ENCODE measurements at regions not wholly inside any gene's neighbourhood (a gene's known extent, or its start where the extent isn't known, plus 50 kb on each side); places are given as distances from the start of the nearest gene placed in this dataset.
"Not testable (repeated sequence)": the region's sequence is repeated elsewhere in the genome, so short reads cannot be mapped to it uniquely, and the experiment has no call there.

- no peak overlapping the region for H3K4me3 Mint-ChIP-seq
- no peak overlapping the region for H3K27ac ChIP-seq (ENCODE audit: low read depth in 1 of 2, low read length in 2 of 2)
- H3K27me3 Mint-ChIP-seq, result no peaks in the 10 kb centered on the region
- H3K27me3 ChIP-seq (ENCODE audit: control insufficient read depth in 1 of 2, insufficient read depth in 2 of 2, low read length in 2 of 2), result no peaks in the 10 kb centered on the region
- H3K36me3 ChIP-seq (ENCODE audit: insufficient read depth, low read length), result no peaks in the 10 kb centered on the region
- no peaks in the 10 kb centered on the region for H3K36me3 Mint-ChIP-seq (ENCODE audit: low read depth)
- ChIA-PET CTCF (no interaction called here), POLR2A (no interaction called here)
- no peak for TF ChIP-seq CTCF (IDR thresholded peaks at IDR 0.05)
- H3K4me1 Mint-ChIP-seq (ENCODE audit: low read depth), result no peaks in the 10 kb centered on the region
- intact Hi-C loops (cut with DNase I, micrococcal nuclease), result no loop called here
- H3K9me3 ChIP-seq (ENCODE audit: control insufficient read depth in 1 of 2, insufficient read depth in 1 of 2, low read length in 2 of 2), result no peaks in the 10 kb centered on the region
- peaks cover 5% of the 10 kb centered on the region for H3K9me3 Mint-ChIP-seq
- H3K27ac Mint-ChIP-seq, result no peak overlapping the region
- H3K4me1 ChIP-seq (ENCODE audit: insufficient read depth, low read length), result no peaks in the 10 kb centered on the region
- DNase-seq (no peak), ATAC-seq (ENCODE audit: poor library complexity) (no peak)
- no peak overlapping the region for H3K4me3 ChIP-seq (ENCODE audit: low read length)
These were observed 568.0 kb downstream of the ZWINT start for GRCh38 chr10:55793024-55793423.

GRCh38 chr10:55790276-55790675 is 570.8 kb downstream of the ZWINT start:
- H3K4me1 ChIP-seq (ENCODE audit: insufficient read depth, low read length); H3K9me3 ChIP-seq (ENCODE audit: control insufficient read depth in 1 of 2, insufficient read depth in 1 of 2, low read length in 2 of 2); H3K9me3 Mint-ChIP-seq; H3K36me3 ChIP-seq (ENCODE audit: insufficient read depth, low read length); H3K4me3 ChIP-seq (ENCODE audit: low read length); H3K4me3 Mint-ChIP-seq; H3K27me3 ChIP-seq (ENCODE audit: control insufficient read depth in 1 of 2, insufficient read depth in 2 of 2, low read length in 2 of 2); CTCF ChIA-PET; H3K27ac ChIP-seq (ENCODE audit: low read depth in 1 of 2, low read length in 2 of 2); DNase-seq; POLR2A ChIA-PET; intact Hi-C loops (cut with DNase I, micrococcal nuclease); H3K36me3 Mint-ChIP-seq (ENCODE audit: low read depth); H3K27me3 Mint-ChIP-seq; H3K27ac Mint-ChIP-seq; ATAC-seq (ENCODE audit: poor library complexity); H3K4me1 Mint-ChIP-seq (ENCODE audit: low read depth): not testable (repeated sequence)

GRCh38 chr10:55786461-55787050 is 574.5 kb downstream of the ZWINT start:
- H3K4me3 ChIP-seq (ENCODE audit: low read length), result no peak overlapping the region
- CTCF ChIA-PET, result no interaction called here
- no peak for TF ChIP-seq CTCF (IDR thresholded peaks at IDR 0.05)
- H3K4me1 ChIP-seq (ENCODE audit: insufficient read depth, low read length), result no peaks in the 10 kb centered on the region
- no peaks in the 10 kb centered on the region for H3K4me1 Mint-ChIP-seq (ENCODE audit: low read depth)
- no peak overlapping the region for H3K27ac Mint-ChIP-seq
- no peaks in the 10 kb centered on the region for H3K36me3 Mint-ChIP-seq (ENCODE audit: low read depth)
- DNase-seq (no peak), ATAC-seq (ENCODE audit: poor library complexity) (no peak)
- no peaks in the 10 kb centered on the region for H3K36me3 ChIP-seq (ENCODE audit: insufficient read depth, low read length)
- no peak overlapping the region for H3K27ac ChIP-seq (ENCODE audit: low read depth in 1 of 2, low read length in 2 of 2)
- intact Hi-C loops (cut with DNase I, micrococcal nuclease), result no loop called here
- H3K4me3 Mint-ChIP-seq, result no peak overlapping the region
- H3K27me3 Mint-ChIP-seq, result no peaks in the 10 kb centered on the region
- POLR2A ChIA-PET, result no interaction called here
- no peaks in the 10 kb centered on the region for H3K9me3 ChIP-seq (ENCODE audit: control insufficient read depth in 1 of 2, insufficient read depth in 1 of 2, low read length in 2 of 2)
- H3K9me3 Mint-ChIP-seq, result no peaks in the 10 kb centered on the region
- H3K27me3 ChIP-seq (ENCODE audit: control insufficient read depth in 1 of 2, insufficient read depth in 2 of 2, low read length in 2 of 2), result no peaks in the 10 kb centered on the region

GRCh38 chr10:55782181-55782580 is 578.9 kb downstream of the ZWINT start:
- ChIA-PET POLR2A (no interaction called here), CTCF (no interaction called here)
- H3K36me3 Mint-ChIP-seq (ENCODE audit: low read depth), result no peaks in the 10 kb centered on the region
- no peaks in the 10 kb centered on the region for H3K9me3 ChIP-seq (ENCODE audit: control insufficient read depth in 1 of 2, insufficient read depth in 1 of 2, low read length in 2 of 2)
- H3K4me1 ChIP-seq (ENCODE audit: insufficient read depth, low read length), result no peaks in the 10 kb centered on the region
- no peaks in the 10 kb centered on the region for H3K4me1 Mint-ChIP-seq (ENCODE audit: low read depth)
- DNase-seq (no peak), ATAC-seq (ENCODE audit: poor library complexity) (no peak)
- no peak overlapping the region for H3K4me3 Mint-ChIP-seq
- H3K4me3 ChIP-seq (ENCODE audit: low read length), result no peak overlapping the region
- no peak for TF ChIP-seq CTCF (IDR thresholded peaks at IDR 0.05)
- H3K36me3 ChIP-seq (ENCODE audit: insufficient read depth, low read length), result no peaks in the 10 kb centered on the region
- no peak overlapping the region for H3K27ac ChIP-seq (ENCODE audit: low read depth in 1 of 2, low read length in 2 of 2)
- no peaks in the 10 kb centered on the region for H3K27me3 ChIP-seq (ENCODE audit: control insufficient read depth in 1 of 2, insufficient read depth in 2 of 2, low read length in 2 of 2)
- intact Hi-C loops (cut with DNase I, micrococcal nuclease), result no loop called here
- H3K9me3 Mint-ChIP-seq, result no peaks in the 10 kb centered on the region
- no peaks in the 10 kb centered on the region for H3K27me3 Mint-ChIP-seq
- no peak overlapping the region for H3K27ac Mint-ChIP-seq
